ENCODE measurements at regions not wholly inside any gene's neighbourhood (a gene's known extent, or its start where the extent isn't known, plus 50 kb on each side); places are given as distances from the start of the nearest gene placed in this dataset.

DNA sequence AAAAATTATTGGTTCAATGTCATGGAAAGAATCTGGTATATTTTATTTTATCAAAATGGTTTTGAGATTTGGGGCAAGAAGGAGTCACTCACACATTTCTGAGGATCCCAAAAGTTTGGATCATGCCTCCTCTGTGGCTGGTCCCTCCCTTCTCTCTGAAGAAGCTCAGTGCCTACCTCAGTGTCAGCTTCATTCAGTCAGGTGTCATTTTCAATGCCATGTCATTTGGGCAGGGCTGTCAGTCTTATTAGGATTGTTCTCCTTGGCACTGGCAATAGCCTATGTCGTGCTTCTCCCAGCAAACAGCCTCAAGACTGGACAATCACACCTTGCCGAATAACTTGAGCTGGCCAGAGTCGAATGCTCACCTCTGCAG lies 264.5 kb upstream of the CAMK1G start:
- DNase-seq = no peak

GRCh38 chr1:209319549-209319948 lies 264.0 kb upstream of the CAMK1G start:
- DNase-seq = no peak

GRCh38 chr1:209323743-209324142 lies 259.8 kb upstream of the CAMK1G start:
- no peak for DNase-seq

- DNase-seq = no peak
Observed at GRCh38 chr1:209324901-209325871, 258.3 kb upstream of the CAMK1G start.

- DNase-seq = no peak
Observed at GRCh38 chr1:209326076-209326475, 257.4 kb upstream of the CAMK1G start.

GRCh38 chr1:209326831-209327230 lies 256.7 kb upstream of the CAMK1G start:
- DNase-seq = no peak

DNA sequence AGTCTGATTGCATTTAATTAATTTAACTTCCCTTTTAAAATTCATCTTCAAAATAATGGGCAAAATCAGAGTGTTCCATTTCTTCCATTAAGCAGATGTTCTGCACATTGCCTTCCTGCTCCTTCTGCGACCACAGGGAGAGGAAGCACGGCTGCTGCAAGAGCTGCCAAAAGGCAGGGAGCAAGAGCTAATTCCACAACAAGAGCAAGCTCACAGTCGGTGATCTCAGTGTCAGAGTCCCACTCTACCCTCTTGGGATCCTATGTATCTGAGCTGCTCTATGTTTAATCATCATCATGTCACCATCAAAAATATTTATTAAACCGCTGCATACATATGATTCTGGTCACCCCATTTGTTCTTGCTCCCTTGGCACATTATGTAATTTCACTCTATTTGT lies 255.3 kb upstream of the CAMK1G start:
- no peak for DNase-seq

GRCh38 chr1:209335178-209335577 lies 248.3 kb upstream of the CAMK1G start:
- DNase-seq = no peak

DNA sequence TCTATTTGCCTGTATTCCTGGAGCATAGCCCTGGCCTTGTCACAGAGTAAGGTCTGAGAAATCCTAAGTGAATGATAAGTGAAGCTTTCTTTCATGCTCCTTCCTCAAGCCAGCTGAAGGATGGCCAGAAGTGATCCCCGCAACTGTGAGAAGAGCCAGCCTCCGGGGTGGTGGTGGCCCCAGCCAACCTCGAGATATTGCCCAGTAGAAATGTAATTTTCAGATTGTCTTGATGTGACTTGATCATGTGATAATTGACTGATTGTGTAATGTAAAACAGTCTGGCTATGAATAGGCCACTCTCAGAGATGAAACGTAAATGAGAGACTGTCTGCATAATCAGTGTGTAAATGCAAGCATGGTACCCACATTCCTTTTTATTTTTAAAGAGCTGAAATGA lies 242.4 kb upstream of the CAMK1G start:
- no peak for DNase-seq

DNA sequence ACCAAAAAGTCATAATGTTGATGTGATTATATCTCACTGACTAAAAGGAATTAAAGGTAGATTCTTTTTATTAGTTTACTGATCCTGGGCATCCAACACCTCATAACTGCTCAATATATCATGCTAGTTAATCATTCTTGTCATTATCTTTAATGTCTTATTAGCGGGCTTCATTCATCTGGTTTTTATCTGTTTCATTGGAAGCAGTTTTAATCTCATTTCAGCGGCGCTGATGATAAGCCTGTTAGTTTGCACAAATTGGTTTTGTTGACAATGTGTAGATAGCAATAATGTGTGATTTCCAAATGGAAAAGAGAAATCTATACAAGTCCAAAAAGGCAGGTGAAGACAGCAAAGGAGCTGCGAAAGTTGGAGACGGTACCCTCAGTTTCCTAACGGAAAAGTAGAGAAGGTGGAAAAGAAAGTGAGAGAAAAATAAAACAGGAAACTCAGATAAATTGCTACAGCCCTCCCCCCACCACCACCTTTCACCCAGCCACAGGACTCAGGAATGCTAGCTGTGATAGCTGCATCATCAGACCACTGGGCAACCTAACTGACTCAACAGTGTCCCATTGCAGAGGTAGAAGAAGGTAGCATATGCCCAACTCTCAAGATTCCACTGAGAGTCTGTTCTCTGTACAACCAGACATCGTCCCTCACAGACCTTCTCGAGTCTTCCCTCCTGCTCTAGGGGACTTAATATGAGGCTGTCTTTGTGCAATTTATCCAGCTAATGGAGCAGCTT lies 241.7 kb upstream of the CAMK1G start:
- no peak for DNase-seq

GRCh38 chr1:209342441-209343175 lies 240.9 kb upstream of the CAMK1G start:
- no peak for DNase-seq

GRCh38 chr1:209343511-209343910 lies 240.0 kb upstream of the CAMK1G start:
- no peak for DNase-seq

DNA sequence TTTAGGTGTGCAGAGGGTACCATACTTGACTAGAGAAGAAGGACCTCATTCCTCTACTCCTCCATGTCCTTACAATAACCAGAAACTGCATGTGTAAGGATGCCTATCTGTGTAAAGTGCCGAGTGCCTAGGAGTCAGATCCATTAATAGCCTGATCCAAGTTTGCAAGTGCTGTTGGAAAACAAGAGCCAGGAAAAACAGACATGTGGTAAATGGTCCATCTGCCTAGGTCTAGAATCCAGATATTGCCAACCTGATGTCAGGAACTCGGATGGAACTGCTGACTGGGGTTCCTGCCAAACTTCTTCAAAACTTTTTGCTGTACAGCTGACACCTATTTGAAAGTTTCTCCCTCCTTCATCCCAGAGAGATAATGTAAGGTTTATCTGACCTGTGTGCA lies 239.4 kb upstream of the CAMK1G start:
- DNase-seq = no peak

DNA sequence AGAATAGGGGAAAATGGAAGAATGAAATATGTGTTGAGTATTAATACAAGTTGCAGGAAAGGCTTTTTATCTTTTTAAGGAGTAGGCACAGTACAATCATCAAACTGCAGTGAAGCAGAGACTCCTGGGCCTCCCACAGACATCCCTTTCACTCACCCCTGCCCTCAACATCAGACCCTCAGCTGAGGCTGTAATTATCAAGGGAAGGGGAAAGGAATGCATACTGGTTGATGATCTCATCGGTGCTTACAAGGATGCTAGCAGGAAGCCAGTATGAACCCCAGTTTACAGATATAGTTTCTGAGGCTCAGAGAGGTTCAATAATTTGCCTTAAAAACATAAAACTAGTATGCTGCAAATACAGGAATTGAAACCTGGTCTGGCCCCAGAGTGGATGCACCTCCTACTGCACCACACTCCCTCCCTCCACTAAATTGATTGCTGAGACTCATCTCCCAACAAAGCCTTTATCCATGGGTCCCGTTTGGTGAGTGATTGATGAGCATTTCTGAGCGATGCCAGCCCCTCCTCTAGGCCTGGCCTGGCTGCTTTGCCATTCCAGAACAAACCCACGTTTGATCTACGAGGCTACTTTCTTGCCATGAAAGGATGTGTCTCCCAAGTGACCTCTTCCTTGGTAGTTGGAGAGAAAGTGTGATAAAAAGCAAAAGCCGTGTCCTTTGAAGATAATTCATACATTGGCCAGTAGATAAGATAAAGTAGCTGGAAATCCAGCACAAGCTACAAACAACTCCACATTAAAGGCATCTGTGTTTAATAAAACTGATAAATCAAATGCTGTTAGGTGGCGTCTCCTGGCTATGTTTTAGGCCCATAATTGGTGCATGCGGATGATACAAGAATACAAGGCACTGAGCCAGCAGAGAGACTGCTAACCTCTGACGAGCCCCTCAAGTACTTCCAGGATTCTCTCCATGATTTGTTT lies 233.9 kb upstream of the CAMK1G start:
- DNase-seq = no peak

- DNase-seq = no peak
Observed at GRCh38 chr1:209353053-209353452, 230.5 kb upstream of the CAMK1G start.

GRCh38 chr1:209354111-209354839 lies 229.2 kb upstream of the CAMK1G start:
- DNase-seq = peak; percentile 41

- DNase-seq = no peak
Observed at GRCh38 chr1:209354840-209355165, 228.7 kb upstream of the CAMK1G start.

DNA sequence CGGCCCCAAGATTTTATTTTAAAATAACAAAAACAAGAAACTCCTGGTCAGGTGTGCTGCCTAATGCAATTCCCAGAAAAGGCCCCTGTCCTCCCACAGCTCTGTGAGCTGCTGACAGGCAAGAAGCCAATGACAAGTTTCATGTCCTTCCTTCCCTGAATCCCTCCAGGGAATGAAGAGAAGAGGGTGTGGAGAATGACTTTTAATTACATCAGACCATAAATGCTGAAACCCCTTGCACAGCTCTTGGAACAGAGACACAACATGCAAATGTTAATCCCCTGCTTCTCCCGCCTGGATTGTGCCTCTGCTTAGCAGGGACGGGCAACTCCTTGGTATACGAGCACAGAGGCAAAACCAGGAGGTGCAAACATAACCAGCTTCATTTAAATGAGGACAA lies 228.1 kb upstream of the CAMK1G start:
- no peak for DNase-seq

- no peak for DNase-seq
Observed at GRCh38 chr1:209356976-209357377, 226.5 kb upstream of the CAMK1G start.

DNA sequence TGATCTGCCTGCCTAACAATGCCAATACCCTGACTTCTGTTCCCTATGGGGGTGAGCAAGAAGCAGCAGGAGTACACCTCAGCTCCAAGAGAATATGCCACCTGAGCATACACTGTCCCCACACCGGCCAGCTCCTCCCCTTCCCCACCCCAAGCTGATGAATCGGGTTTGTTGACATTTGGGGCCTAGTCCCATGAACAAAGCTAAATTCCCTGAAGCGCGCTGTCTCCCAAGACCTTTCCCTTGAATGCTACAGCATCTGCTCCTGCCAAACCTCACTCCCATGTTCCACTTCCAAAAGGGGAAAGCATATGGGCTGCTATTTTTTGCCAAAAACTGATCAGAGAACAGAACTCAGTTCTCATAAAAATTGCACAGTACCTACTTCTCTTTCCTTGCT lies 220.4 kb upstream of the CAMK1G start:
- no peak for DNase-seq

- DNase-seq = no peak
Observed at GRCh38 chr1:209364716-209365115, 218.8 kb upstream of the CAMK1G start.
